Left lung (tissue), 4 donors: ENCODE measurements at regions not wholly inside any gene's neighbourhood (a gene's known extent, or its start where the extent isn't known, plus 50 kb on each side); places are given as distances from the start of the nearest gene placed in this dataset.
"Not testable (repeated sequence)": the region's sequence is repeated elsewhere in the genome, so short reads cannot be mapped to it uniquely, and the experiment has no call there.

Experiments used
- ATAC-seq: fragments of 200-7000 bp; cut with Tn5 transposase; one replicate; pipeline ENCODE4 v1.9.1; 2020; ENCODE audit warnings: moderate library complexity
- DNase-seq, 4 donors: peaks; one replicate each; pipeline ENCODE4 v3.0.0-alpha.2; 2013 to 2020
- H3K27ac ChIP-seq, 2 donors: fragments of 200-600 bp; sonication (generic) in 1 of 2; one replicate each; pipeline versions ENCODE4 v1.5.0 to v1.8.0; 2020 to 2021
- H3K27me3 ChIP-seq, 2 donors: fragments of 200-600 bp; sonication (generic) in 1 of 2; one replicate each; pipeline versions ENCODE4 v1.5.0 to v1.8.0; 2020 to 2021
- H3K36me3 ChIP-seq, 2 donors: fragments of 200-600 bp; sonication (generic) in 1 of 2; one replicate each; pipeline versions ENCODE4 v1.5.0 to v1.8.0; 2020 to 2021
- H3K4me1 ChIP-seq, 2 donors: fragments of 200-600 bp; one replicate each; pipeline ENCODE4 v1.8.0; 2021
- H3K4me3 ChIP-seq, 2 donors: fragments of 200-600 bp; sonication (generic) in 1 of 2; one replicate each; pipeline versions ENCODE4 v1.5.0 to v1.8.0; 2020 to 2021; ENCODE audit warnings: mild to moderate bottlenecking in 1 of 2
- H3K9me3 ChIP-seq, 2 donors: fragments of 200-600 bp; sonication (generic) in 1 of 2; one replicate each; pipeline versions ENCODE4 v1.5.0 to v1.8.0; 2020 to 2021
- intact Hi-C, 2 donors: fragments of 100-400 bp; cut with DNase I; formaldehyde crosslinking; loops; one replicate each; pipeline versions ENCODE4 v1.11.2 to v1.14.2; 2022
- TF ChIP-seq, protein P1 (sequence below), 2 donors: fragments of 200-600 bp; sonication (generic) in 1 of 2; IDR thresholded peaks; one replicate each; pipeline versions ENCODE4 v1.5.0 to v1.8.0; 2021; ENCODE audit warnings: antibody characterized with exemption in 2 of 2
- donor health status: DM: no; HTN: yes; CAD: no.
- donor health status: DM: no; HTN: no; CAD: no.

DNA sequence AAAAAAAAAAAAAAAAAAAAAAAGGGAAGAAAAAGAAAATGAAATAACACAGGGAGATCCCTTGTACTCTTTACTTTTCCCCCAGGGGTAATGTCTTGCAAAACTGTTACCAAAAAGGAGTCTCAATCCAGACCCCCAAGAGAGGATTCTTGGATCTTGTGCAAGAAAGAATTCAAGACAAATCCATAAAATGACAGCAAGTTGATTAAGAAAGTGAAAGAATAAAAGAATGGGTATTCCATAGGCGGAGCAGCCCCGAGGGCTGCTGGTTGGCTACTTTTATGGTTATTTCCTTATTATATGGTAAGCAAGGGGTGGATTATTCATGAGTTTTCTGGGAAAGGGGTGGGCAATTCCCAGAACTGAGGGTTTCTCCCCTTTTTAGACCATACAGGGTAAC, 604.3 kb upstream of the AMELY start:
- H3K4me3 ChIP-seq = no peak overlapping the region
- no peaks in the 10 kb centered on the region for H3K4me1 ChIP-seq
- ATAC-seq (no peak), DNase-seq (no peak)
- TF ChIP-seq, protein P1, sequence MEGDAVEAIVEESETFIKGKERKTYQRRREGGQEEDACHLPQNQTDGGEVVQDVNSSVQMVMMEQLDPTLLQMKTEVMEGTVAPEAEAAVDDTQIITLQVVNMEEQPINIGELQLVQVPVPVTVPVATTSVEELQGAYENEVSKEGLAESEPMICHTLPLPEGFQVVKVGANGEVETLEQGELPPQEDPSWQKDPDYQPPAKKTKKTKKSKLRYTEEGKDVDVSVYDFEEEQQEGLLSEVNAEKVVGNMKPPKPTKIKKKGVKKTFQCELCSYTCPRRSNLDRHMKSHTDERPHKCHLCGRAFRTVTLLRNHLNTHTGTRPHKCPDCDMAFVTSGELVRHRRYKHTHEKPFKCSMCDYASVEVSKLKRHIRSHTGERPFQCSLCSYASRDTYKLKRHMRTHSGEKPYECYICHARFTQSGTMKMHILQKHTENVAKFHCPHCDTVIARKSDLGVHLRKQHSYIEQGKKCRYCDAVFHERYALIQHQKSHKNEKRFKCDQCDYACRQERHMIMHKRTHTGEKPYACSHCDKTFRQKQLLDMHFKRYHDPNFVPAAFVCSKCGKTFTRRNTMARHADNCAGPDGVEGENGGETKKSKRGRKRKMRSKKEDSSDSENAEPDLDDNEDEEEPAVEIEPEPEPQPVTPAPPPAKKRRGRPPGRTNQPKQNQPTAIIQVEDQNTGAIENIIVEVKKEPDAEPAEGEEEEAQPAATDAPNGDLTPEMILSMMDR (IDR thresholded peaks at IDR 0.05) = no peak
- no peaks in the 10 kb centered on the region for H3K9me3 ChIP-seq
- H3K36me3 ChIP-seq = no peaks in the 10 kb centered on the region
- H3K27me3 ChIP-seq = no peaks in the 10 kb centered on the region
- intact Hi-C loops = no loop called here
- H3K27ac ChIP-seq = no peak overlapping the region

DNA sequence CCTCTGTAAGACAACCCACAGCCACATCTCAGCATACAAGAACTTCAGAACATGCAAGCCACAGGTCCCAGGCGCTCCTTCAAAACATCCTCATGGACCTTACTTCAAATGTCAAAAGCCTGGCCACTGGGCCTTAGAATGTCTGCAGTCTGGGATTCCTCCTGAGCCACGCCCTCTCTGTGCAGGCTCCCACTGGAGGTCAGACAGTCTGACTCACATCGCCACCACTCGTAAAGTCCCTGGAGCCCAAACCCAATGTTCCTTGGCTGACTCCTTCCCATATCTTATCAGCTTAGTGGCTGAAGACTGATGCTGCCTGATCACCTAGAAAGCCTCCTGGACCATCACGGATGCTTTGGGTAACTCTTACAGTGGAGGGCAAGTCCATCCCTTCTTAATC, 591.3 kb upstream of the AMELY start:
- Histone ChIP-seq H3K9me3 (no peaks in the 10 kb centered on the region), H3K27me3 (no peaks in the 10 kb centered on the region), H3K36me3 (no peaks in the 10 kb centered on the region), H3K4me3 (no peak overlapping the region), H3K4me1 (no peaks in the 10 kb centered on the region), H3K27ac (no peak overlapping the region)
- DNase-seq (no peak), ATAC-seq (no peak)
- intact Hi-C loops = no loop called here
- TF ChIP-seq, protein P1 (IDR thresholded peaks at IDR 0.05) = no peak

GRCh38 chrY:7501236-7501635, 589.7 kb upstream of the AMELY start:
- H3K4me3 ChIP-seq = no peak overlapping the region
- DNase-seq (no peak), ATAC-seq (no peak)
- intact Hi-C loops = no loop called here
- no peak overlapping the region for H3K27ac ChIP-seq
- H3K36me3 ChIP-seq = no peaks in the 10 kb centered on the region
- TF ChIP-seq, protein P1 (IDR thresholded peaks at IDR 0.05) = no peak
- no peaks in the 10 kb centered on the region for H3K4me1 ChIP-seq
- H3K27me3 ChIP-seq = no peaks in the 10 kb centered on the region
- no peaks in the 10 kb centered on the region for H3K9me3 ChIP-seq

DNA sequence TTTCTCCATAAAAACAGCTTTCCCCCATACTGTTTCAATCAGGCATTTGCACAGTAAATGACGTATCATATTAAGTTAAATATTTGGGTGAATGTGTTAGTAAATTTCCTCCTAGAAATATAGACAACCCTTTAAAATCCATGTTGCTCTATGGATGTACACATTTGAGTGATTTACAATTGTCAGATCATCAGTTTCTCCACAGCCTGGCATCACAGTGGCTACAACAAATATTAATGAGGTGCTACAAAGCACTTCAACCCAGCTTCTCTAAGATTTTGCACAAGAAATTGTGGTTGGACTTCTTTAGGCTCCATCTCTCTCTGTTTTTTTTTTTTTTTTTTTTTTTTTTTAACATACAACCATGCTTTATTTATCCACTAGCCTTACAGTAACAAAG, 584.4 kb upstream of the AMELY start:
- TF ChIP-seq, protein P1 (IDR thresholded peaks at IDR 0.05) = no peak
- no peaks in the 10 kb centered on the region for H3K4me1 ChIP-seq
- ATAC-seq = no peak
- peak in 1 of 4 donors; percentile 70 for DNase-seq
- no peak overlapping the region for H3K27ac ChIP-seq
- H3K4me3 ChIP-seq = no peak overlapping the region
- intact Hi-C loops = no loop called here
- H3K9me3 ChIP-seq = no peaks in the 10 kb centered on the region
- no peaks in the 10 kb centered on the region for H3K36me3 ChIP-seq
- H3K27me3 ChIP-seq = no peaks in the 10 kb centered on the region

DNA sequence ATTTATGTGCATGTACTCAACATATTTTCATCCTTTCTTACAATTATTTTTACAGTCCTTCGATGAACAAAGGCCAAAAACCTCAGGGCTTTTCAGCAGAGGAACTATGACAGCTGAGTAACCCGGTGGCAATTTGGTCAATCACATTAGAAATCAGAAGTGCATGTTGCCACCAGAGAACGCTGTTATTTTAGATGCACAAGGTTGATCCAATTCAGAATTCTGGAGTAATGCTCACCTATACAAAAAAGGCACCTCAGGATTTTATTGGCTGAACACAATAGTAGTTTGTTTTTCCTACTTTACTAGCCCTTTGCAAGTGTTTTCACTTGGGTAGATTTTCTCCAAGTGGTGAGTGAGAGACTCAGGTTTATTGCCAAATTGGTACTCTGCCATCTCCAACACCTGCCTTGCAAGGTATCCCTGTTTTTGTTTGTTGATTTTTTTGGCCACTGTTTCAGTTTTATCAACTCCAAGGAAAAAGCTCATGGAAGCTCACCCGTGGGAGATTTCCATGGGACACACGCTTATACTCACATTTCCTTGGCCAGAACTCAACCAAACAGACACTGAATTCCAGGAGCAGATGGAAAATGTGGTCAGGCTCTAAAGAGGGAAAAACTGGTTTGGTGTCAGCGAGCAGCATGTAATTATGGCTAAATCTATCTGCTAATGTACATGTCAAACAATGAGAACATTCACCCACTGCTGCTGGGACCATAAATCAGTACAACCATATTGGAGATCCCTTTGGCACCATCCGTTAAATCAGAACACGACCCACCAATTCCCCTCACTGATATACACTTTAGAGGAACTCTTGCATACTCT, 573.1 kb upstream of the AMELY start:
- H3K9me3 ChIP-seq, H3K4me1 ChIP-seq, ATAC-seq, H3K4me3 ChIP-seq, H3K36me3 ChIP-seq, H3K27ac ChIP-seq, H3K27me3 ChIP-seq, intact Hi-C loops, DNase-seq: not testable (repeated sequence)

GRCh38 chrY:7471976-7472375, 560.4 kb upstream of the AMELY start:
- ATAC-seq (no peak), DNase-seq (no peak)
- TF ChIP-seq, protein P1 (IDR thresholded peaks at IDR 0.05) = no peak
- Histone ChIP-seq H3K27me3 (no peaks in the 10 kb centered on the region), H3K9me3 (no peaks in the 10 kb centered on the region), H3K27ac (no peak overlapping the region), H3K36me3 (no peaks in the 10 kb centered on the region), H3K4me3 (no peak overlapping the region), H3K4me1 (no peaks in the 10 kb centered on the region)
- intact Hi-C loops = no loop called here
